HCT116 (cell line): ENCODE measurements at regions not wholly inside any gene's neighbourhood (a gene's known extent, or its start where the extent isn't known, plus 50 kb on each side); places are given as distances from the start of the nearest gene placed in this dataset.

Experiments used
- ATAC-seq: fragments of 200-7000 bp; cut with Tn5 transposase; 2 replicates; pipeline ENCODE4 v1.9.1; 2020; ENCODE audit warnings: mild to moderate bottlenecking, moderate library complexity
- BruUV-seq: library from RNA; stranded (reverse); fragments of 400-500 nt; replicated peaks from 2 replicates; lab custom pipeline; 2021; lab: Mats Ljungman, UMichigan
- CTCF ChIA-PET: fragments of 300-600 bp; sonication (Branson Sonifier 250); formaldehyde crosslinking; loops from one replicate; lab custom pipeline; 2021; ENCODE audit warnings: antibody characterized with exemption; lab: Charles Lee
- POLR2A ChIA-PET: fragments of 300-600, 350-600 bp; sonication (Branson Sonifier 250); formaldehyde crosslinking; loops from one replicate; lab custom pipeline; 2021; ENCODE audit warnings: antibody characterized with exemption; lab: Charles Lee
- RAD21 ChIA-PET, 2 experiments: fragments of 300-600 bp; sonication (Branson Sonifier 250); formaldehyde crosslinking; loops; one replicate each; lab custom pipeline; 2023; ENCODE audit warnings: low total read pairs in 2 of 2; ENCODE audit not compliant: uncharacterized antibody in 2 of 2, unreplicated experiment in 2 of 2, low non-redundant PET in 1 of 2; lab: Charles Lee
- DNase-seq: peaks from one replicate; pipeline ENCODE4 v3.0.0-alpha.2; 2010; ENCODE audit warnings: low read depth, low spot score
- H2AFZ ChIP-seq: fragments of 200-600 bp; shearing (Covaris generic), sonication (generic); 2 replicates; pipeline ENCODE4 v1.6.1; 2017; ENCODE audit warnings: low read depth, mixed run types, mixed read lengths, antibody characterized with exemption, low read length; ENCODE audit not compliant: poor library complexity, severe bottlenecking
- H3K27ac ChIP-seq: 2 replicates; pipeline ENCODE4 v1.5.1; 2012; ENCODE audit warnings: low read depth, low read length
- H3K27me3 ChIP-seq: fragments of 200-600 bp; sonication (generic); 2 replicates; pipeline ENCODE4 v1.6.1; 2016; ENCODE audit warnings: mixed run types, low read length, mixed read lengths; ENCODE audit not compliant: insufficient read depth
- H3K36me3 ChIP-seq, 2 experiments: fragments of 200-500 bp in 1 of 2; fragments of 200-600 bp in 1 of 2; sonication (Bioruptor generic) in 1 of 2; sonication (generic) in 1 of 2; 2 replicates each; pipeline versions ENCODE4 v1.5.1 to v1.6.1; 2014 to 2016; ENCODE audit warnings: low read length in 2 of 2, inconsistent platforms in 1 of 2, mixed read lengths in 1 of 2, mixed run types in 1 of 2; ENCODE audit not compliant: insufficient read depth in 2 of 2, control insufficient read depth in 1 of 2
- H3K4me1 ChIP-seq, 2 experiments: fragments of 200-600 bp in 1 of 2; sonication (generic) in 1 of 2; 2 replicates each; pipeline versions ENCODE4 v1.5.1 to v1.6.1; 2012 to 2017; ENCODE audit warnings: low read length in 2 of 2, inconsistent platforms in 1 of 2, mild to moderate bottlenecking in 1 of 2, mixed read lengths in 1 of 2, mixed run types in 1 of 2, moderate library complexity in 1 of 2; ENCODE audit not compliant: insufficient read depth in 2 of 2, control insufficient read depth in 1 of 2
- H3K4me2 ChIP-seq: fragments of 200-600 bp; sonication (generic); 2 replicates; pipeline ENCODE4 v1.6.1; 2017; ENCODE audit warnings: mixed run types, low read length, mixed read lengths
- H3K4me3 ChIP-seq, 2 experiments: fragments of 200-600 bp in 1 of 2; sonication (generic) in 1 of 2; replicated peaks in 1 of 2; 2 replicates each; pipeline ENCODE4 v1.5.1; 2011 to 2016; ENCODE audit warnings: low read length in 2 of 2, control low read depth in 1 of 2, low read depth in 1 of 2, mild to moderate bottlenecking in 1 of 2, mixed read lengths in 1 of 2, mixed run types in 1 of 2
- H3K79me2 ChIP-seq: fragments of 200-600 bp; sonication (generic); 2 replicates; pipeline ENCODE4 v1.6.1; 2017; ENCODE audit warnings: mild to moderate bottlenecking, mixed run types, low read length, moderate library complexity, mixed read lengths; ENCODE audit not compliant: insufficient read depth
- H3K9ac ChIP-seq: fragments of 200-600 bp; sonication (generic); 2 replicates; pipeline ENCODE4 v1.6.1; 2016; ENCODE audit warnings: low read length, mixed read lengths
- H3K9me2 ChIP-seq: fragments of 200-600 bp; sonication (generic), shearing (Covaris generic); 2 replicates; pipeline ENCODE4 v1.6.1; 2017; ENCODE audit warnings: mixed run types, mild to moderate bottlenecking, moderate library complexity; ENCODE audit not compliant: insufficient read depth
- H3K9me3 ChIP-seq, 2 experiments: fragments of 200-500 bp in 1 of 2; fragments of 200-600 bp in 1 of 2; sonication (Bioruptor generic) in 1 of 2; sonication (generic) in 1 of 2; 2 replicates each; pipeline ENCODE4 v1.6.1; 2014 to 2017; ENCODE audit warnings: low read length in 2 of 2, mixed read lengths in 2 of 2, inconsistent platforms in 1 of 2, low read depth in 1 of 2, mild to moderate bottlenecking in 1 of 2, mixed run types in 1 of 2, moderate library complexity in 1 of 2; ENCODE audit not compliant: control insufficient read depth in 1 of 2, insufficient read depth in 1 of 2
- H4K20me1 ChIP-seq: fragments of 200-600 bp; sonication (generic), shearing (Covaris generic); 2 replicates; pipeline ENCODE4 v1.6.1; 2017; ENCODE audit warnings: mixed run types, mild to moderate bottlenecking, moderate library complexity; ENCODE audit not compliant: insufficient read depth
- CBX3 ChIP-seq: IDR thresholded peaks from 2 replicates; pipeline ENCODE4 v1.6.1; 2012; ENCODE audit warnings: low read depth
- CEBPB ChIP-seq: IDR thresholded peaks from 2 replicates; pipeline ENCODE4 v1.6.1; 2012; ENCODE audit warnings: low read depth
- EGR1 ChIP-seq: IDR thresholded peaks from 2 replicates; pipeline ENCODE4 v1.6.1; 2012; ENCODE audit warnings: low read depth
- ELF1 ChIP-seq: IDR thresholded peaks from 2 replicates; pipeline ENCODE4 v1.6.1; 2012; ENCODE audit warnings: low read depth, borderline replicate concordance
- EZH2phosphoT487 ChIP-seq: fragments of 200-600 bp; IDR thresholded peaks from 2 replicates; pipeline ENCODE4 v1.6.1; 2018; ENCODE audit warnings: antibody characterized with exemption, borderline replicate concordance
- FOSL1 ChIP-seq: IDR thresholded peaks from 2 replicates; pipeline ENCODE4 v1.6.1; 2012; ENCODE audit warnings: low read depth
- JUND ChIP-seq: IDR thresholded peaks from 2 replicates; pipeline ENCODE4 v1.6.1; 2012
- POLR2A ChIP-seq: IDR thresholded peaks from 2 replicates; pipeline ENCODE4 v1.7.0; 2011; ENCODE audit warnings: borderline replicate concordance; ENCODE audit not compliant: insufficient read depth, insufficient read length; ENCODE audit errors: extremely low read depth
- POLR2AphosphoS5 ChIP-seq: IDR thresholded peaks from 2 replicates; pipeline ENCODE4 v1.6.1; 2011; ENCODE audit warnings: mild to moderate bottlenecking, low read depth, low read length, moderate library complexity
- RAD21 ChIP-seq: IDR thresholded peaks from 2 replicates; pipeline ENCODE4 v1.6.1; 2012; ENCODE audit warnings: low read depth, mild to moderate bottlenecking
- SIN3A ChIP-seq: IDR thresholded peaks from 2 replicates; pipeline ENCODE4 v1.6.1; 2012; ENCODE audit warnings: low read depth
- SP1 ChIP-seq: IDR thresholded peaks from 2 replicates; pipeline ENCODE4 v1.6.1; 2012; ENCODE audit warnings: low read depth
- SRF ChIP-seq: IDR thresholded peaks from 2 replicates; pipeline ENCODE4 v1.6.1; 2012; ENCODE audit warnings: low read depth
- TCF7L2 ChIP-seq: IDR thresholded peaks from 2 replicates; pipeline ENCODE4 v1.7.0; 2011; ENCODE audit warnings: borderline replicate concordance, inconsistent platforms; ENCODE audit not compliant: insufficient read depth, insufficient read length; ENCODE audit errors: extremely low read depth
- YY1 ChIP-seq: IDR thresholded peaks from 2 replicates; pipeline ENCODE4 v1.6.1; 2011; ENCODE audit warnings: low read length, low read depth, moderate library complexity, mild to moderate bottlenecking; ENCODE audit not compliant: insufficient replicate concordance; ENCODE audit errors: extremely low read depth
- ZFX ChIP-seq: fragments of 450-650 bp; IDR thresholded peaks from 2 replicates; pipeline ENCODE4 v1.6.1; 2017
- intact Hi-C: fragments of 100-400 bp; cut with micrococcal nuclease; formaldehyde crosslinking; loops from 2 replicates; pipeline ENCODE4 v1.10.0; 2022
- TF ChIP-seq, protein P1 (sequence below): IDR thresholded peaks from 2 replicates; pipeline ENCODE4 v1.6.1; 2012; ENCODE audit warnings: low read depth
- TF ChIP-seq, protein P2 (sequence below): IDR thresholded peaks from 2 replicates; pipeline ENCODE4 v1.6.1; 2011; ENCODE audit warnings: mild to moderate bottlenecking, low read length, moderate library complexity; ENCODE audit not compliant: insufficient replicate concordance; ENCODE audit errors: extremely low read depth
- TF ChIP-seq, protein P3 (sequence below): IDR thresholded peaks from 2 replicates; pipeline ENCODE4 v1.6.1; 2012
- TF ChIP-seq, protein P4 (sequence below), 3 experiments: fragments of 200-600 bp in 1 of 3; sonication (generic) in 1 of 3; IDR thresholded peaks in 2 of 3; conservative IDR thresholded peaks in 1 of 3; 2 replicates each; pipeline ENCODE4 v1.5.1; 2012 to 2017; ENCODE audit warnings: low read depth in 2 of 3, low read length in 2 of 3, antibody characterized with exemption in 1 of 3, borderline replicate concordance in 1 of 3, control low read depth in 1 of 3, mild to moderate bottlenecking in 1 of 3, mixed read lengths in 1 of 3, mixed run types in 1 of 3, moderate library complexity in 1 of 3; ENCODE audit not compliant: insufficient read depth in 1 of 3

DNA sequence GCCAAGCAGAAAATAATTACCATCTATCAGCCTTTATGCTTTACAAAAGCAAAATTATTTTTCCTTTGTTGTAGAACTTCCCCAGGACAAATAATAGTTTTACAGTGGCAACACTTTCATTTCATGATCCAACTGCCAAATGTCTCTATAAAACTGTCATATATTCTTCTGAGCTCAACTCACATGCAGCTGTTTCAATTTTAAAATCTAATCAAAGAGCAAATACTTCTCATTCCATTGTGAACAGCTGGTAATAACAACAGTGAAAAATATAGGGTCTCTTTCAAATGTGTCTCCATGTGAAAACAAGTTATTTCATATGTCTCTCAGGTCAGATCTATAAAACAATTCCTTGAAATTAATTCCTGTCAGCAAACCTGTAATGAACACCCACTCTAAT, 270.6 kb upstream of the SLC7A11 start:
- H2AFZ ChIP-seq: no peak overlapping the region
- ChIA-PET CTCF (interaction anchor here (0.9 kb wide), 1 partner anchor 10 kb away, joined by 3 read pairs; no protein-coding TSS in a partner anchor), POLR2A (no interaction called here), RAD21 (no interaction called here)
- no peak overlapping the region for H3K4me2 ChIP-seq
- no peak overlapping the region for H3K4me3 ChIP-seq
- no peaks in the 10 kb centered on the region for H3K79me2 ChIP-seq
- no TSS peak for BruUV-seq
- H3K9me2 ChIP-seq: no peaks in the 10 kb centered on the region
- H3K4me1 ChIP-seq: no peaks in the 10 kb centered on the region
- H4K20me1 ChIP-seq: no peaks in the 10 kb centered on the region
- H3K27ac ChIP-seq: no peak overlapping the region
- no peaks in the 10 kb centered on the region for H3K9me3 ChIP-seq
- H3K27me3 ChIP-seq: no peaks in the 10 kb centered on the region
- TF ChIP-seq POLR2A (no peak), ZFX (no peak), SIN3A (no peak), TCF7L2 (no peak), CEBPB (no peak), EZH2phosphoT487 (no peak), JUND (no peak), YY1 (no peak), EGR1 (no peak), CBX3 (no peak), ELF1 (no peak), SP1 (no peak), RAD21 (no peak), FOSL1 (no peak), SRF (no peak), POLR2AphosphoS5 (no peak)
- TF ChIP-seq, protein P1, sequence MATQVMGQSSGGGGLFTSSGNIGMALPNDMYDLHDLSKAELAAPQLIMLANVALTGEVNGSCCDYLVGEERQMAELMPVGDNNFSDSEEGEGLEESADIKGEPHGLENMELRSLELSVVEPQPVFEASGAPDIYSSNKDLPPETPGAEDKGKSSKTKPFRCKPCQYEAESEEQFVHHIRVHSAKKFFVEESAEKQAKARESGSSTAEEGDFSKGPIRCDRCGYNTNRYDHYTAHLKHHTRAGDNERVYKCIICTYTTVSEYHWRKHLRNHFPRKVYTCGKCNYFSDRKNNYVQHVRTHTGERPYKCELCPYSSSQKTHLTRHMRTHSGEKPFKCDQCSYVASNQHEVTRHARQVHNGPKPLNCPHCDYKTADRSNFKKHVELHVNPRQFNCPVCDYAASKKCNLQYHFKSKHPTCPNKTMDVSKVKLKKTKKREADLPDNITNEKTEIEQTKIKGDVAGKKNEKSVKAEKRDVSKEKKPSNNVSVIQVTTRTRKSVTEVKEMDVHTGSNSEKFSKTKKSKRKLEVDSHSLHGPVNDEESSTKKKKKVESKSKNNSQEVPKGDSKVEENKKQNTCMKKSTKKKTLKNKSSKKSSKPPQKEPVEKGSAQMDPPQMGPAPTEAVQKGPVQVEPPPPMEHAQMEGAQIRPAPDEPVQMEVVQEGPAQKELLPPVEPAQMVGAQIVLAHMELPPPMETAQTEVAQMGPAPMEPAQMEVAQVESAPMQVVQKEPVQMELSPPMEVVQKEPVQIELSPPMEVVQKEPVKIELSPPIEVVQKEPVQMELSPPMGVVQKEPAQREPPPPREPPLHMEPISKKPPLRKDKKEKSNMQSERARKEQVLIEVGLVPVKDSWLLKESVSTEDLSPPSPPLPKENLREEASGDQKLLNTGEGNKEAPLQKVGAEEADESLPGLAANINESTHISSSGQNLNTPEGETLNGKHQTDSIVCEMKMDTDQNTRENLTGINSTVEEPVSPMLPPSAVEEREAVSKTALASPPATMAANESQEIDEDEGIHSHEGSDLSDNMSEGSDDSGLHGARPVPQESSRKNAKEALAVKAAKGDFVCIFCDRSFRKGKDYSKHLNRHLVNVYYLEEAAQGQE: no peak
- TF ChIP-seq, protein P2, sequence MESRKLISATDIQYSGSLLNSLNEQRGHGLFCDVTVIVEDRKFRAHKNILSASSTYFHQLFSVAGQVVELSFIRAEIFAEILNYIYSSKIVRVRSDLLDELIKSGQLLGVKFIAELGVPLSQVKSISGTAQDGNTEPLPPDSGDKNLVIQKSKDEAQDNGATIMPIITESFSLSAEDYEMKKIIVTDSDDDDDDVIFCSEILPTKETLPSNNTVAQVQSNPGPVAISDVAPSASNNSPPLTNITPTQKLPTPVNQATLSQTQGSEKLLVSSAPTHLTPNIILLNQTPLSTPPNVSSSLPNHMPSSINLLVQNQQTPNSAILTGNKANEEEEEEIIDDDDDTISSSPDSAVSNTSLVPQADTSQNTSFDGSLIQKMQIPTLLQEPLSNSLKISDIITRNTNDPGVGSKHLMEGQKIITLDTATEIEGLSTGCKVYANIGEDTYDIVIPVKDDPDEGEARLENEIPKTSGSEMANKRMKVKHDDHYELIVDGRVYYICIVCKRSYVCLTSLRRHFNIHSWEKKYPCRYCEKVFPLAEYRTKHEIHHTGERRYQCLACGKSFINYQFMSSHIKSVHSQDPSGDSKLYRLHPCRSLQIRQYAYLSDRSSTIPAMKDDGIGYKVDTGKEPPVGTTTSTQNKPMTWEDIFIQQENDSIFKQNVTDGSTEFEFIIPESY: no peak
- TF ChIP-seq, protein P3, sequence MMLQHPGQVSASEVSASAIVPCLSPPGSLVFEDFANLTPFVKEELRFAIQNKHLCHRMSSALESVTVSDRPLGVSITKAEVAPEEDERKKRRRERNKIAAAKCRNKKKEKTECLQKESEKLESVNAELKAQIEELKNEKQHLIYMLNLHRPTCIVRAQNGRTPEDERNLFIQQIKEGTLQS: no peak
- TF ChIP-seq, protein P4, sequence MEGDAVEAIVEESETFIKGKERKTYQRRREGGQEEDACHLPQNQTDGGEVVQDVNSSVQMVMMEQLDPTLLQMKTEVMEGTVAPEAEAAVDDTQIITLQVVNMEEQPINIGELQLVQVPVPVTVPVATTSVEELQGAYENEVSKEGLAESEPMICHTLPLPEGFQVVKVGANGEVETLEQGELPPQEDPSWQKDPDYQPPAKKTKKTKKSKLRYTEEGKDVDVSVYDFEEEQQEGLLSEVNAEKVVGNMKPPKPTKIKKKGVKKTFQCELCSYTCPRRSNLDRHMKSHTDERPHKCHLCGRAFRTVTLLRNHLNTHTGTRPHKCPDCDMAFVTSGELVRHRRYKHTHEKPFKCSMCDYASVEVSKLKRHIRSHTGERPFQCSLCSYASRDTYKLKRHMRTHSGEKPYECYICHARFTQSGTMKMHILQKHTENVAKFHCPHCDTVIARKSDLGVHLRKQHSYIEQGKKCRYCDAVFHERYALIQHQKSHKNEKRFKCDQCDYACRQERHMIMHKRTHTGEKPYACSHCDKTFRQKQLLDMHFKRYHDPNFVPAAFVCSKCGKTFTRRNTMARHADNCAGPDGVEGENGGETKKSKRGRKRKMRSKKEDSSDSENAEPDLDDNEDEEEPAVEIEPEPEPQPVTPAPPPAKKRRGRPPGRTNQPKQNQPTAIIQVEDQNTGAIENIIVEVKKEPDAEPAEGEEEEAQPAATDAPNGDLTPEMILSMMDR (IDR thresholded peaks at IDR 0.05 in 2 of 3, conservative IDR thresholded peaks at IDR 0.05 in 1 of 3; ENCODE audit: borderline replicate concordance in 1 of 3, insufficient read depth in 1 of 3, low read depth in 2 of 3, low read length in 2 of 3): no peak
- no peaks in the 10 kb centered on the region for H3K36me3 ChIP-seq
- intact Hi-C loops: no loop called here
- ATAC-seq: no peak
- no peak for DNase-seq
- no peak overlapping the region for H3K9ac ChIP-seq
